Keratinocyte (primary cell): ENCODE measurements at regions not wholly inside any gene's neighbourhood (a gene's known extent, or its start where the extent isn't known, plus 50 kb on each side); places are given as distances from the start of the nearest gene placed in this dataset.

Experiments used
- DNase-seq: peaks from one replicate; pipeline ENCODE4 v3.0.0-alpha.2; 2011; ENCODE audit warnings: low read depth, missing footprints, low spot score
- FAIRE-seq: peaks from 2 replicates; lab custom pipeline; 2011; peaks lifted over from hg19 to GRCh38; lab: Jason Lieb, UNC
- H2AFZ ChIP-seq: 2 replicates; pipeline ENCODE4 v1.6.0; 2012; ENCODE audit warnings: low read length, control low read depth, inconsistent platforms; ENCODE audit not compliant: control insufficient read depth
- H3K27ac ChIP-seq: 2 replicates; pipeline ENCODE4 v1.5.1; 2011; ENCODE audit warnings: low read length; ENCODE audit not compliant: control insufficient read depth, insufficient read depth
- H3K27me3 ChIP-seq: 3 replicates; pipeline ENCODE4 v1.6.0; 2011; ENCODE audit warnings: low read length; ENCODE audit not compliant: control insufficient read depth, insufficient read depth; ENCODE audit errors: extremely low read depth
- H3K36me3 ChIP-seq, 2 experiments: 2 replicates in 1 of 2; 3 replicates in 1 of 2; pipeline ENCODE4 v1.5.1; 2011; ENCODE audit warnings: low read length in 2 of 2, mild to moderate bottlenecking in 1 of 2; ENCODE audit not compliant: control insufficient read depth in 2 of 2, insufficient read depth in 2 of 2; ENCODE audit errors: extremely low read depth in 1 of 2
- H3K4me1 ChIP-seq: 3 replicates; pipeline ENCODE4 v1.5.1; 2011; ENCODE audit warnings: low read length; ENCODE audit not compliant: control insufficient read depth, insufficient read depth; ENCODE audit errors: extremely low read depth
- H3K4me2 ChIP-seq: 3 replicates; pipeline ENCODE4 v1.6.0; 2011; ENCODE audit warnings: low read depth, low read length; ENCODE audit not compliant: control insufficient read depth, insufficient read depth; ENCODE audit errors: extremely low read depth
- H3K4me3 ChIP-seq, 3 experiments: fragments of 200-600 bp in 1 of 3; sonication (generic) in 1 of 3; 2 replicates in 2 of 3; 3 replicates in 1 of 3; pipeline ENCODE4 v1.5.1; 2011 to 2016; ENCODE audit warnings: low read length in 3 of 3, mild to moderate bottlenecking in 3 of 3, control low read depth in 2 of 3, inconsistent platforms in 1 of 3, low read depth in 1 of 3, mixed read lengths in 1 of 3, mixed run types in 1 of 3, moderate library complexity in 1 of 3; ENCODE audit not compliant: control insufficient read depth in 2 of 3, insufficient read depth in 2 of 3; ENCODE audit errors: extremely low read depth in 1 of 3
- H3K79me2 ChIP-seq: 2 replicates; pipeline ENCODE4 v1.6.0; 2012; ENCODE audit warnings: low read length; ENCODE audit not compliant: control insufficient read depth, insufficient read depth
- H3K9ac ChIP-seq: 3 replicates; pipeline ENCODE4 v1.6.0; 2011; ENCODE audit warnings: low read length; ENCODE audit not compliant: control insufficient read depth, insufficient read depth; ENCODE audit errors: extremely low read depth
- H3K9me1 ChIP-seq: 3 replicates; pipeline ENCODE4 v1.6.0; 2011; ENCODE audit warnings: low read length; ENCODE audit not compliant: control insufficient read depth, insufficient read depth; ENCODE audit errors: extremely low read depth
- H3K9me3 ChIP-seq: 2 replicates; pipeline ENCODE4 v1.5.1; 2012; ENCODE audit warnings: low read depth, low read length; ENCODE audit not compliant: control insufficient read depth
- H4K20me1 ChIP-seq: 3 replicates; pipeline ENCODE4 v1.6.0; 2011; ENCODE audit warnings: low read length; ENCODE audit not compliant: control insufficient read depth, insufficient read depth; ENCODE audit errors: extremely low read depth
- EZH2 ChIP-seq: IDR thresholded peaks from one replicate; pipeline ENCODE4 v1.6.1; 2012; ENCODE audit warnings: inconsistent platforms, mild to moderate bottlenecking, low read length, moderate library complexity
- dilution Hi-C: fragments of 300-500 bp; cut with MboI; formaldehyde crosslinking; loops from one replicate; pipeline ENCODE4 v1.7.0; 2020; ENCODE audit warnings: low sequenced_read_pairs; ENCODE audit not compliant: extremely low pct_ligation_motif_present
- TF ChIP-seq, protein P1 (sequence below), 3 experiments: IDR thresholded peaks in 1 of 3; conservative IDR thresholded peaks in 1 of 3; optimal IDR thresholded peaks in 1 of 3; 2 replicates in 2 of 3; 3 replicates in 1 of 3; pipeline versions ENCODE3 to v1.5.1; 2011; ENCODE audit warnings: low read length in 3 of 3, mild to moderate bottlenecking in 3 of 3, moderate library complexity in 2 of 3, control low read depth in 1 of 3, inconsistent platforms in 1 of 3; ENCODE audit not compliant: insufficient read depth in 2 of 3; ENCODE audit errors: extremely low read depth in 1 of 3

DNA sequence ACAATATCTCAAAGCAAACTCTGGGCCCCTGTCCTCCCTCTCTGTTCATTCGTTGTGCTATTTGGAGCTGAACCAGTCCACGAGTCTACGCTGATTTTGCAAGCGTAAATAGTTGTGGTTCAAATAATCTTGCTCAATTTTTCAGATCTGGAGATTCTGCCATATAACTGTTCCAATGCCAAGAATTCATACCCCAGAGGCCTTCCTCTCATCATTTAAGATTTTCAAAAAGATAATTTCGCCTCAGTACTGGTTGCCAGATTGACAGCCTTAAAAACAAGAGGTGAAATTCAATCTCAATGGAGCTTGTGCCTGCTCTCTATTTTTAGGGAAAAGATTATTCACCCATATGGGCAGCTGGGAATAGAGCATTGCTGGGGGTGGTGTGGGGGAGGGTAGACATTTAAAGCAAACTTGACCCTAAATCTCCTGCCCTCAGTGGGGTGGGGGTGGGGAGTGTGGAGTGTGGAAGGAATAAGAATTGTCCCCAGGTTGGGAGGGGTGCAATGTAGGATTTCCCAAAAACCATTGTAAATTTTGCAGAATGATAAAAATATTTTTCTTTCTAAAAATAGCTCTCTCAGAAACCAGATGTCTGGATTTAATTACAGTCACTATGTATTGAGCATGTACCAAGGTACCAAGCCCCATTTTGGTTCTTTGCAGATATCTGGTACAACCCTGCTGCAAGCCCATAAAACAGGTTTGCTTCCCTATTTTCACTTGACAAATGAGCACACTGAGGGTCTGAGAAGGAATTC lies 104.7 kb upstream of the EEPD1 start:
- Histone ChIP-seq H3K4me3 (no peak overlapping the region), H3K27me3 (no peaks in the 10 kb centered on the region), H3K27ac (no peak overlapping the region), H3K9ac (no peak overlapping the region), H2AFZ (peak overlapping the region; percentile 65), H3K9me1 (no peaks in the 10 kb centered on the region), H3K9me3 (no peaks in the 10 kb centered on the region), H3K4me2 (peak overlapping the region; percentile 2), H3K79me2 (no peaks in the 10 kb centered on the region), H4K20me1 (no peaks in the 10 kb centered on the region), H3K4me1 (peaks cover 15% of the 10 kb centered on the region), H3K36me3 (no peaks in the 10 kb centered on the region)
- dilution Hi-C loops, result no loop called here
- TF ChIP-seq EZH2, result no peak
- TF ChIP-seq, protein P1, sequence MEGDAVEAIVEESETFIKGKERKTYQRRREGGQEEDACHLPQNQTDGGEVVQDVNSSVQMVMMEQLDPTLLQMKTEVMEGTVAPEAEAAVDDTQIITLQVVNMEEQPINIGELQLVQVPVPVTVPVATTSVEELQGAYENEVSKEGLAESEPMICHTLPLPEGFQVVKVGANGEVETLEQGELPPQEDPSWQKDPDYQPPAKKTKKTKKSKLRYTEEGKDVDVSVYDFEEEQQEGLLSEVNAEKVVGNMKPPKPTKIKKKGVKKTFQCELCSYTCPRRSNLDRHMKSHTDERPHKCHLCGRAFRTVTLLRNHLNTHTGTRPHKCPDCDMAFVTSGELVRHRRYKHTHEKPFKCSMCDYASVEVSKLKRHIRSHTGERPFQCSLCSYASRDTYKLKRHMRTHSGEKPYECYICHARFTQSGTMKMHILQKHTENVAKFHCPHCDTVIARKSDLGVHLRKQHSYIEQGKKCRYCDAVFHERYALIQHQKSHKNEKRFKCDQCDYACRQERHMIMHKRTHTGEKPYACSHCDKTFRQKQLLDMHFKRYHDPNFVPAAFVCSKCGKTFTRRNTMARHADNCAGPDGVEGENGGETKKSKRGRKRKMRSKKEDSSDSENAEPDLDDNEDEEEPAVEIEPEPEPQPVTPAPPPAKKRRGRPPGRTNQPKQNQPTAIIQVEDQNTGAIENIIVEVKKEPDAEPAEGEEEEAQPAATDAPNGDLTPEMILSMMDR (optimal IDR thresholded peaks at IDR 0.05 in 1 of 3, IDR thresholded peaks at IDR 0.05 in 1 of 3, conservative IDR thresholded peaks at IDR 0.05 in 1 of 3; ENCODE audit: extremely low read depth in 1 of 3, insufficient read depth in 2 of 3, low read length in 3 of 3), result no peak
- DNase-seq (no peak), FAIRE-seq (peak; percentile 75)

DNA sequence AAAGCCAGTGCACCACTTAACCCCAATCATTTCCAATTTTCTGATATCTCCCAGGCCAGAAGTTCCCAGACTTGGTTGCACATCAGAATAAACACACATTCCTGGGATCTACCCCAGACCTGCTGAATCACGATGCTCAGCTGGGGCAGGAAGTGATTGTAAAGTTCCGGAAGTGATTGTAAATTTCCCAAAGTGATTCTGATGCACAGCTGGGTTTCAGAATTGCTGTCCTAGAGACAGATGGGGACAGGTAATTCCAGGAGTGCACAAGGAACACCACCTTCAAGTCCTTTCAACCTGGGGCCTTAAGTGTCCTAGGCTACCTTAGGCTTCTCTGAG lies 104.2 kb upstream of the EEPD1 start:
- Histone ChIP-seq H3K79me2 (no peaks in the 10 kb centered on the region), H3K9ac (no peak overlapping the region), H3K9me1 (no peaks in the 10 kb centered on the region), H3K4me1 (peaks cover 15% of the 10 kb centered on the region), H3K27ac (no peak overlapping the region), H3K9me3 (no peaks in the 10 kb centered on the region), H3K36me3 (no peaks in the 10 kb centered on the region), H3K4me2 (peak overlapping the region; percentile 2), H2AFZ (peak overlapping the region; percentile 65), H3K27me3 (no peaks in the 10 kb centered on the region), H4K20me1 (no peaks in the 10 kb centered on the region), H3K4me3 (no peak overlapping the region)
- TF ChIP-seq EZH2, result no peak
- TF ChIP-seq, protein P1 (optimal IDR thresholded peaks at IDR 0.05 in 1 of 3, IDR thresholded peaks at IDR 0.05 in 1 of 3, conservative IDR thresholded peaks at IDR 0.05 in 1 of 3; ENCODE audit: extremely low read depth in 1 of 3, insufficient read depth in 2 of 3, low read length in 3 of 3), result no peak
- no peak for DNase-seq
- dilution Hi-C loops, result no loop called here
- no peak for FAIRE-seq
